ENCODE measurements at regions not wholly inside any gene's neighbourhood (a gene's known extent, or its start where the extent isn't known, plus 50 kb on each side); places are given as distances from the start of the nearest gene placed in this dataset.

GRCh38 chr5:171654881-171655280, 130.7 kb upstream of the SMIM23 start:
- ChIA-PET CTCF (interaction anchor here (1.0 kb wide), 1 partner anchor 49 kb away, joined by 3 read pairs; no protein-coding TSS in a partner anchor), POLR2A (no interaction called here)
- 39% methylated on average over 4 of the region's 4 CpGs for WGBS (ENCODE audit: missing lambda C conversion rate)
- no peak for ATAC-seq
- Histone ChIP-seq H3K4me2 (no peak overlapping the region), H3K9me3 (0 out of 3 replicates have a peak, but pooled peaks cover 5% of the 10 kb centered on the region), H3K4me1 (no peaks in the 10 kb centered on the region), H3K27ac (no peak overlapping the region), H3K4me3 (no peak overlapping the region)
- TF ChIP-seq MAZ (IDR thresholded peaks at IDR 0.05; ENCODE audit: borderline replicate concordance, low read depth, low read length), result no peak
- no peak for TF ChIP-seq ZC3H11A (IDR thresholded peaks at IDR 0.05)
- TF ChIP-seq ATOH8 (CRISPR knock-in tag; IDR thresholded peaks at IDR 0.05; ENCODE audit: low read depth), result no peak
- TF ChIP-seq ZSCAN20 (CRISPR knock-in tag; IDR thresholded peaks at IDR 0.05), result no peak
- TF ChIP-seq FOSB (CRISPR knock-in tag; IDR thresholded peaks at IDR 0.05), result no peak
- no peak for TF ChIP-seq CHD4 (IDR thresholded peaks at IDR 0.05; ENCODE audit: borderline replicate concordance)
- TF ChIP-seq, protein P1, sequence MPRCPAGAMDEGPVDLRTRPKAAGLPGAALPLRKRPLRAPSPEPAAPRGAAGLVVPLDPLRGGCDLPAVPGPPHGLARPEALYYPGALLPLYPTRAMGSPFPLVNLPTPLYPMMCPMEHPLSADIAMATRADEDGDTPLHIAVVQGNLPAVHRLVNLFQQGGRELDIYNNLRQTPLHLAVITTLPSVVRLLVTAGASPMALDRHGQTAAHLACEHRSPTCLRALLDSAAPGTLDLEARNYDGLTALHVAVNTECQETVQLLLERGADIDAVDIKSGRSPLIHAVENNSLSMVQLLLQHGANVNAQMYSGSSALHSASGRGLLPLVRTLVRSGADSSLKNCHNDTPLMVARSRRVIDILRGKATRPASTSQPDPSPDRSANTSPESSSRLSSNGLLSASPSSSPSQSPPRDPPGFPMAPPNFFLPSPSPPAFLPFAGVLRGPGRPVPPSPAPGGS (IDR thresholded peaks at IDR 0.05), result no peak
- TF ChIP-seq RAD21 (conservative IDR thresholded peaks at IDR 0.05 in 1 of 2, IDR thresholded peaks at IDR 0.05 in 1 of 2), result no peak
- TF ChIP-seq TP53 (CRISPR knock-in tag; IDR thresholded peaks at IDR 0.05), result no peak
- no peak for DNase-seq (ENCODE audit: low read depth in 1 of 2, low spot score in 1 of 2)
- no peak for FAIRE-seq

DNA sequence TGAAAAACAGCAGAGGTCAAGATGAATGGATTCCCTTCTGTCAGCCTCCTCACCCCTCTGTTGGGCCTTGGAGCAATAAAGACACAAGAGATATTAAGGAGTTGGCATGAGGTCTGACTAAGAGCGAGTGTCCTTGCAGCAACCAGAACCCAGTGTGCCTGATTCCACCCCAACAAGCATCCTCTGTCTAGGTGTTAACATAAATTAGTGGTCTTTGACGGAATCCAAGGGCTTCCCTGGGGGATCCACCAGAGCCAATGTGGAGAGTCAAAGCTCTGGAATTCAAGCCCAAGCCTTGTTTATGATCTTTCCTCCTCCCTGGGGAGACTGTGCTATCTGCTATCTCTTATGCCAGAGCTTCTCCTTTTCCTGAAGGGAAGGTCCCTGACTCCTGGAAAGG, 128.1 kb upstream of the SMIM23 start:
- no peak overlapping the region for H3K4me3 ChIP-seq
- DNase-seq (ENCODE audit: low read depth in 1 of 2, low spot score in 1 of 2), result no peak
- 66% methylated on average over 2 of the region's 2 CpGs for WGBS (ENCODE audit: missing lambda C conversion rate)
- no peak for ATAC-seq
- H3K4me2 ChIP-seq, result no peak overlapping the region
- no peak for FAIRE-seq
- H3K9me3 ChIP-seq, result 0 out of 3 replicates have a peak, but pooled peaks cover 5% of the 10 kb centered on the region
- ChIA-PET CTCF (no interaction called here), POLR2A (no interaction called here)
- TF ChIP-seq REST (IDR thresholded peaks at IDR 0.05), result no peak
- TF ChIP-seq MAFK (IDR thresholded peaks at IDR 0.05; ENCODE audit: partially characterized antibody), result no peak
- TF ChIP-seq PBX3 (IDR thresholded peaks at IDR 0.05), result no peak
- no peak for TF ChIP-seq ELK1 (IDR thresholded peaks at IDR 0.05; ENCODE audit: low read depth, low read length)
- no peak for TF ChIP-seq ESRRA (IDR thresholded peaks at IDR 0.05; ENCODE audit: borderline replicate concordance, low read length)
- no peak for TF ChIP-seq TP53 (CRISPR knock-in tag; IDR thresholded peaks at IDR 0.05)
- no peak for TF ChIP-seq MYC (IDR thresholded peaks at IDR 0.05; ENCODE audit: borderline replicate concordance, low read length)
- H3K4me1 ChIP-seq, result no peaks in the 10 kb centered on the region
- no peak overlapping the region for H3K27ac ChIP-seq
